Chondrocyte (in vitro differentiated cells): ENCODE measurements at regions not wholly inside any gene's neighbourhood (a gene's known extent, or its start where the extent isn't known, plus 50 kb on each side); places are given as distances from the start of the nearest gene placed in this dataset.
"Not testable (repeated sequence)": the region's sequence is repeated elsewhere in the genome, so short reads cannot be mapped to it uniquely, and the experiment has no call there.

Experiments used
- DNase-seq: peaks from one replicate; pipeline ENCODE4 v3.0.0; 2021; ENCODE audit warnings: mixed read lengths, low spot score
- H3K27ac Mint-ChIP-seq: one replicate; pipeline ENCODE4 v1.8.0; 2021; ENCODE audit warnings: mild to moderate bottlenecking, moderate library complexity, mixed read lengths; ENCODE audit not compliant: unreplicated experiment
- H3K27me3 Mint-ChIP-seq: 2 replicates; pipeline ENCODE4 v1.8.0; 2021; ENCODE audit warnings: low read depth, mixed read lengths
- H3K36me3 Mint-ChIP-seq: 2 replicates; pipeline ENCODE4 v1.8.0; 2021; ENCODE audit warnings: low read depth, mixed read lengths
- H3K4me1 Mint-ChIP-seq: 2 replicates; pipeline ENCODE4 v1.8.0; 2021; ENCODE audit warnings: low read depth, mild to moderate bottlenecking, mixed read lengths
- H3K4me3 Mint-ChIP-seq: one replicate; pipeline ENCODE4 v1.8.0; 2021; ENCODE audit warnings: mild to moderate bottlenecking, moderate library complexity, mixed read lengths; ENCODE audit not compliant: unreplicated experiment
- H3K9me3 Mint-ChIP-seq: 2 replicates; pipeline ENCODE4 v1.8.0; 2021; ENCODE audit warnings: low read depth, mixed read lengths
- TF ChIP-seq, protein P1 (sequence below): fragments of 200-600 bp; sonication (generic); IDR thresholded peaks from 2 replicates; pipeline ENCODE4 v1.5.0; 2021; ENCODE audit warnings: antibody characterized with exemption, mild to moderate bottlenecking, moderate library complexity

- DNase-seq: no peak
- Mint-ChIP-seq H3K4me1 (no peaks in the 10 kb centered on the region), H3K27me3 (peaks cover 16% of the 10 kb centered on the region), H3K36me3 (no peaks in the 10 kb centered on the region), H3K4me3 (no peak overlapping the region), H3K27ac (no peak overlapping the region), H3K9me3 (no peaks in the 10 kb centered on the region)
- TF ChIP-seq, protein P1, sequence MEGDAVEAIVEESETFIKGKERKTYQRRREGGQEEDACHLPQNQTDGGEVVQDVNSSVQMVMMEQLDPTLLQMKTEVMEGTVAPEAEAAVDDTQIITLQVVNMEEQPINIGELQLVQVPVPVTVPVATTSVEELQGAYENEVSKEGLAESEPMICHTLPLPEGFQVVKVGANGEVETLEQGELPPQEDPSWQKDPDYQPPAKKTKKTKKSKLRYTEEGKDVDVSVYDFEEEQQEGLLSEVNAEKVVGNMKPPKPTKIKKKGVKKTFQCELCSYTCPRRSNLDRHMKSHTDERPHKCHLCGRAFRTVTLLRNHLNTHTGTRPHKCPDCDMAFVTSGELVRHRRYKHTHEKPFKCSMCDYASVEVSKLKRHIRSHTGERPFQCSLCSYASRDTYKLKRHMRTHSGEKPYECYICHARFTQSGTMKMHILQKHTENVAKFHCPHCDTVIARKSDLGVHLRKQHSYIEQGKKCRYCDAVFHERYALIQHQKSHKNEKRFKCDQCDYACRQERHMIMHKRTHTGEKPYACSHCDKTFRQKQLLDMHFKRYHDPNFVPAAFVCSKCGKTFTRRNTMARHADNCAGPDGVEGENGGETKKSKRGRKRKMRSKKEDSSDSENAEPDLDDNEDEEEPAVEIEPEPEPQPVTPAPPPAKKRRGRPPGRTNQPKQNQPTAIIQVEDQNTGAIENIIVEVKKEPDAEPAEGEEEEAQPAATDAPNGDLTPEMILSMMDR: no peak
These were observed 192.7 kb downstream of the RCHY1 start for GRCh38 chr4:75321484-75321883.

GRCh38 chr4:75317641-75318040 is 196.6 kb downstream of the RCHY1 start:
- H3K4me1 Mint-ChIP-seq, H3K36me3 Mint-ChIP-seq, H3K27ac Mint-ChIP-seq, DNase-seq, H3K4me3 Mint-ChIP-seq: not testable (repeated sequence)
- Mint-ChIP-seq H3K9me3 (peaks cover 21% of the 10 kb centered on the region), H3K27me3 (peaks cover 15% of the 10 kb centered on the region)

DNA sequence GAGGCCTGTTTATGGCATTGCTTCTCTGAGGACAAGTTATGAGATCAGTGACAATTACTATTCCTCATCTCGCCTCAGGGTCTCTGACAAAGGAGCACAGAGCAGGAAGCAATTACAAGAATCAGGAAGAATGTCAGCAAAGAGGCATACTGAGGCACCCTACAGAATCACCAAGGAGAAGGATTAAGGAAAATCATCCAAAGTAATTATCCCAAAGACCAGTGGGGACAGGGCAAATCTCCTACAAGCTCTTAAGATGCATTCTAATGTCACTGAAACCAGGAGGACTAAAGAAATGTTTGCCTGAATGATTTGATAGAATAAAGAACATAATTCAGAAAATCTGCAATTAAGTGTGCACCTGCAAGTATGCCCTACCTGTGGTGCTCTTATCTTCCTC is 206.2 kb downstream of the RCHY1 start:
- H3K4me3 Mint-ChIP-seq: no peak overlapping the region
- no peak overlapping the region for H3K27ac Mint-ChIP-seq
- H3K36me3 Mint-ChIP-seq: no peaks in the 10 kb centered on the region
- H3K27me3 Mint-ChIP-seq: peaks cover 11% of the 10 kb centered on the region
- TF ChIP-seq, protein P1: no peak
- peaks cover 15% of the 10 kb centered on the region for H3K9me3 Mint-ChIP-seq
- no peak for DNase-seq
- no peaks in the 10 kb centered on the region for H3K4me1 Mint-ChIP-seq

GRCh38 chr4:75306506-75306905 is 207.7 kb downstream of the RCHY1 start:
- Mint-ChIP-seq H3K36me3 (no peaks in the 10 kb centered on the region), H3K4me1 (no peaks in the 10 kb centered on the region), H3K4me3 (no peak overlapping the region), H3K9me3 (peaks cover 9% of the 10 kb centered on the region), H3K27me3 (peaks cover 11% of the 10 kb centered on the region), H3K27ac (no peak overlapping the region)
- no peak for DNase-seq
- TF ChIP-seq, protein P1: no peak

GRCh38 chr4:75302648-75303047 is 211.6 kb downstream of the RCHY1 start:
- Mint-ChIP-seq H3K4me3 (no peak overlapping the region), H3K4me1 (no peaks in the 10 kb centered on the region), H3K27ac (no peak overlapping the region), H3K36me3 (no peaks in the 10 kb centered on the region), H3K9me3 (peaks cover 19% of the 10 kb centered on the region), H3K27me3 (peaks cover 9% of the 10 kb centered on the region)
- TF ChIP-seq, protein P1: no peak
- no peak for DNase-seq

DNA sequence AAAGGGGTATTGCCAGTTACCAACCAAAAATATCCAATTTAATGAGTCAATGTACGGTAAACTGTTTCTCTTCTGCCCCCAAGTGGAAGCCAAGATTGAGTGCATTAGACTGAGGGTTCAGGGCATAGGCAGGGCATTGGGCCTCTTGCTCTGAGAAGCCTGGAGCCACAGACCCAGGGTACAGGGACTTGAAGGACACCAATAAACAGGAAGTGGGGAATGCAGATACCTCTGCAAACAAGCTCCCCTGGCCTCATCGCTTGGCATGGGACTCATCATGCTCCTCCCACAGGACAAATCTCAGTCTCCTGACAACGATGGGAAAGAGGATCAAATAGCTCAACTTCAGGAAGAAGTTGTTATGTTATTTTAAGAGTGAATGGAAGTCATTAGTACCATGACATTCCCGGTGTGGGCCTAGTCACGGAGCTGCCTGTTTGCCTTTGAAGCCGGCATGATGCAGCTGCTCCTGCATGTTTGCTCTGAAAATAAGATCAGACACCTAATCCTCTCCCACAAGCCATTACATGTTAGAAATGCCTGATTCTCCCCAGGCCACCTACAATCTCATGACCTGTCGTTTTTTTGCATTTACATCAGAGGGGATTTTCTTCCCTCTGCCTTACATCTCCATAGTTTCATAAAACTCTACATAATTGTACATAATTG is 224.2 kb downstream of the RCHY1 start:
- H3K4me3 Mint-ChIP-seq: no peak overlapping the region
- no peak overlapping the region for H3K27ac Mint-ChIP-seq
- peaks cover 4% of the 10 kb centered on the region for H3K27me3 Mint-ChIP-seq
- H3K36me3 Mint-ChIP-seq: no peaks in the 10 kb centered on the region
- H3K9me3 Mint-ChIP-seq: peaks cover 7% of the 10 kb centered on the region
- TF ChIP-seq, protein P1: peak; percentile 70
- no peaks in the 10 kb centered on the region for H3K4me1 Mint-ChIP-seq
- no peak for DNase-seq
